Kidney (tissue), 13 donors: ENCODE measurements at regions not wholly inside any gene's neighbourhood (a gene's known extent, or its start where the extent isn't known, plus 50 kb on each side); places are given as distances from the start of the nearest gene placed in this dataset.

Experiments
- DNase-seq, 5 donors: peaks; one replicate each; pipeline ENCODE4 v3.0.0-alpha.2; 2013 to 2020
- FAIRE-seq: peaks from 2 replicates; lab custom pipeline; 2012; peaks lifted over from hg19 to GRCh38; lab: Jason Lieb, UNC
- H3K27ac ChIP-seq, 2 donors: one replicate each; pipeline ENCODE4 v1.7.0; 2013; ENCODE audit warnings: low read depth in 2 of 2, low read length in 2 of 2, inconsistent platforms in 1 of 2
- H3K27me3 ChIP-seq: one replicate; pipeline ENCODE4 v1.7.1; 2013; ENCODE audit warnings: low read length, inconsistent platforms; ENCODE audit not compliant: control insufficient read depth, insufficient read depth
- H3K36me3 ChIP-seq, 3 donors: one replicate each; pipeline versions ENCODE4 v1.7.0 to v1.7.1; 2013; ENCODE audit warnings: low read length in 3 of 3, control low read depth in 1 of 3, inconsistent platforms in 1 of 3; ENCODE audit not compliant: insufficient read depth in 3 of 3, control insufficient read depth in 2 of 3
- H3K4me1 ChIP-seq, 3 donors: one replicate each; pipeline versions ENCODE4 v1.7.0 to v1.7.1; 2013; ENCODE audit warnings: low read length in 3 of 3, inconsistent platforms in 1 of 3, low read depth in 1 of 3; ENCODE audit not compliant: control insufficient read depth in 2 of 3, insufficient read depth in 2 of 3
- H3K4me3 ChIP-seq, 3 donors: one replicate each; pipeline versions ENCODE4 v1.7.0 to v1.8.1; 2013; ENCODE audit warnings: low read length in 3 of 3, control low read depth in 1 of 3, inconsistent platforms in 1 of 3
- H3K9ac ChIP-seq, 3 donors: one replicate each; pipeline versions ENCODE4 v1.7.0 to v1.7.1; 2013; ENCODE audit warnings: low read length in 3 of 3, control low read depth in 1 of 3, inconsistent platforms in 1 of 3
- H3K9me3 ChIP-seq, 3 donors: one replicate each; pipeline versions ENCODE4 v1.7.0 to v1.7.1; 2013; ENCODE audit warnings: low read length in 3 of 3, control low read depth in 1 of 3, inconsistent platforms in 1 of 3; ENCODE audit not compliant: control insufficient read depth in 2 of 3, insufficient read depth in 1 of 3
- CTCF ChIP-seq: IDR thresholded peaks from 3 replicates; pipeline ENCODE4 v1.5.1; 2012; ENCODE audit warnings: mild to moderate bottlenecking, moderate library complexity, borderline replicate concordance; ENCODE audit not compliant: insufficient read depth; ENCODE audit errors: extremely low read depth
- intact Hi-C: fragments of 100-400 bp; cut with DNase I; formaldehyde crosslinking; loops from one replicate; pipeline ENCODE4 v1.11.1; 2022
- donor health status: control.
- donor health status: control.
- donor health status: control.
- donor health status: control.
- donor health status: control.
- donor health status: DM: yes; HTN: yes; CAD: no.
- donor health status: Normal renal cell carcinoma (clear cell type).

- intact Hi-C loops, result no loop called here
- TF ChIP-seq CTCF, result peak; percentile 13
- H3K36me3 ChIP-seq, result no peaks in the 10 kb centered on the region
- no peak overlapping the region for H3K9ac ChIP-seq
- H3K9me3 ChIP-seq, result no peaks in the 10 kb centered on the region
- no peaks in the 10 kb centered on the region for H3K4me1 ChIP-seq
- H3K27me3 ChIP-seq, result no peaks in the 10 kb centered on the region
- H3K27ac ChIP-seq, result no peak overlapping the region
- no peak overlapping the region for H3K4me3 ChIP-seq
- DNase-seq (peak in 2 of 5 donors; percentile 16 to 56), FAIRE-seq (no peak)
These were observed 530.2 kb downstream of the NR2F2 start for GRCh38 chr15:96860741-96861140.

- H3K27me3 ChIP-seq, result no peaks in the 10 kb centered on the region
- FAIRE-seq (no peak), DNase-seq (no peak)
- intact Hi-C loops, result no loop called here
- H3K36me3 ChIP-seq, result no peaks in the 10 kb centered on the region
- no peak overlapping the region for H3K27ac ChIP-seq
- no peaks in the 10 kb centered on the region for H3K4me1 ChIP-seq
- H3K9ac ChIP-seq, result no peak overlapping the region
- H3K4me3 ChIP-seq, result no peak overlapping the region
- TF ChIP-seq CTCF, result no peak
- H3K9me3 ChIP-seq, result peaks cover 0 to 7% (median 0%) of the 10 kb centered on the region in 3 donors
These were observed 537.5 kb downstream of the NR2F2 start for GRCh38 chr15:96867992-96868391.

GRCh38 chr15:96869122-96869521 lies 538.6 kb downstream of the NR2F2 start:
- no peaks in the 10 kb centered on the region for H3K27me3 ChIP-seq
- intact Hi-C loops, result no loop called here
- no peak for FAIRE-seq
- H3K4me3 ChIP-seq, result no peak overlapping the region
- no peak for TF ChIP-seq CTCF
- no peaks in the 10 kb centered on the region for H3K36me3 ChIP-seq
- H3K9ac ChIP-seq, result no peak overlapping the region
- no peak overlapping the region for H3K27ac ChIP-seq
- no peak for DNase-seq
- peaks cover 0 to 7% (median 0%) of the 10 kb centered on the region in 3 donors for H3K9me3 ChIP-seq
- no peaks in the 10 kb centered on the region for H3K4me1 ChIP-seq

- Histone ChIP-seq H3K27ac (no peak overlapping the region), H3K9ac (no peak overlapping the region), H3K27me3 (no peaks in the 10 kb centered on the region), H3K4me1 (no peaks in the 10 kb centered on the region), H3K36me3 (no peaks in the 10 kb centered on the region), H3K4me3 (no peak overlapping the region), H3K9me3 (peaks cover 0 to 7% (median 0%) of the 10 kb centered on the region in 3 donors)
- no peak for TF ChIP-seq CTCF
- DNase-seq (no peak), FAIRE-seq (no peak)
- intact Hi-C loops, result no loop called here
These were observed 539.3 kb downstream of the NR2F2 start for GRCh38 chr15:96869790-96870189.
